Activated T-cell treated with anti-CD3 and anti-CD28 coated beads, Interleukin-2, amount 50 U/mL, for 4 hours (primary cell): ENCODE measurements at regions not wholly inside any gene's neighbourhood (a gene's known extent, or its start where the extent isn't known, plus 50 kb on each side); places are given as distances from the start of the nearest gene placed in this dataset.

ENCODE experiments used
- ATAC-seq, 2 donors: fragments of 200-7000 bp; cut with Tn5 transposase; one replicate each; pipeline ENCODE4 v1.10.0; 2021
- DNase-seq: peaks from one replicate; pipeline ENCODE4 v3.0.0-alpha.2; 2020
- H3K27me3 Mint-ChIP-seq: one replicate; pipeline ENCODE4 v1.8.0; 2021; ENCODE audit warnings: low read depth, mixed read lengths
- H3K36me3 Mint-ChIP-seq: one replicate; pipeline ENCODE4 v1.8.0; 2022; ENCODE audit warnings: mixed read lengths; ENCODE audit not compliant: insufficient read depth
- H3K4me1 Mint-ChIP-seq: one replicate; pipeline ENCODE4 v1.8.0; 2021; ENCODE audit warnings: low read depth, mixed read lengths
- H3K4me3 Mint-ChIP-seq: one replicate; pipeline ENCODE4 v1.8.0; 2021; ENCODE audit warnings: mild to moderate bottlenecking, moderate library complexity, mixed read lengths
- H3K9me3 Mint-ChIP-seq: one replicate; pipeline ENCODE4 v1.8.0; 2021; ENCODE audit warnings: mixed read lengths

GRCh38 chr20:10893321-10893720 is 219.5 kb upstream of the JAG1 start:
- no peak overlapping the region for H3K4me3 Mint-ChIP-seq
- no peaks in the 10 kb centered on the region for H3K27me3 Mint-ChIP-seq
- DNase-seq (no peak), ATAC-seq (no peak)
- no peaks in the 10 kb centered on the region for H3K4me1 Mint-ChIP-seq
- H3K9me3 Mint-ChIP-seq, result peaks cover 11% of the 10 kb centered on the region
- no peaks in the 10 kb centered on the region for H3K36me3 Mint-ChIP-seq

- Mint-ChIP-seq H3K4me1 (no peaks in the 10 kb centered on the region), H3K4me3 (no peak overlapping the region), H3K36me3 (no peaks in the 10 kb centered on the region), H3K9me3 (no peaks in the 10 kb centered on the region), H3K27me3 (no peaks in the 10 kb centered on the region)
- ATAC-seq (no peak), DNase-seq (no peak)
These were observed 223.5 kb upstream of the JAG1 start for GRCh38 chr20:10897336-10897735.

DNA sequence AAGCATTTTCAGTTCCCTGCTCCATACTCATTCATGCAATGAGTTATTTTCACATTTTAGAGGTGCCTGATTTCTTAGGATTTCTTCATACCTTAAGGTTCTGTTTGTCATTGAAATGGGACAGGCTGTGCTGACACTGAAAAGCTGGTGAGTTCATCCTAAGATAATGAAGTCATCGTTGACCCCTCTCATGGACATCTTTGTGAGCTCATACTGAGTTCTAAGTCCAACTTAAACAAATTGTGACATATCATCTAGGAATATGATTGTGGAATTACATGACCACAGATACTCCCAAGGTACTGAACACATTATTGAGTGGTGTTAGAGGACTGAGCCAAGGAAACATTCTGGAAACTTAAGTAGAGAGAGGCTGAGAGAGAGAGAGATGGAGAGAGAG is 224.8 kb upstream of the JAG1 start:
- ATAC-seq (no peak), DNase-seq (no peak)
- no peaks in the 10 kb centered on the region for H3K4me1 Mint-ChIP-seq
- H3K4me3 Mint-ChIP-seq, result no peak overlapping the region
- no peaks in the 10 kb centered on the region for H3K9me3 Mint-ChIP-seq
- H3K27me3 Mint-ChIP-seq, result no peaks in the 10 kb centered on the region
- no peaks in the 10 kb centered on the region for H3K36me3 Mint-ChIP-seq

- no peak overlapping the region for H3K4me3 Mint-ChIP-seq
- ATAC-seq (no peak), DNase-seq (no peak)
- H3K4me1 Mint-ChIP-seq, result no peaks in the 10 kb centered on the region
- no peaks in the 10 kb centered on the region for H3K9me3 Mint-ChIP-seq
- H3K27me3 Mint-ChIP-seq, result no peaks in the 10 kb centered on the region
- no peaks in the 10 kb centered on the region for H3K36me3 Mint-ChIP-seq
These were observed 228.4 kb upstream of the JAG1 start for GRCh38 chr20:10902174-10902573.

GRCh38 chr20:10902576-10903282 is 228.9 kb upstream of the JAG1 start:
- DNase-seq, result no peak
- no peaks in the 10 kb centered on the region for H3K36me3 Mint-ChIP-seq
- no peak overlapping the region for H3K4me3 Mint-ChIP-seq
- H3K4me1 Mint-ChIP-seq, result no peaks in the 10 kb centered on the region
- H3K27me3 Mint-ChIP-seq, result no peaks in the 10 kb centered on the region
- H3K9me3 Mint-ChIP-seq, result no peaks in the 10 kb centered on the region
- ATAC-seq, result no peak

GRCh38 chr20:10906834-10907233 is 233.0 kb upstream of the JAG1 start:
- no peaks in the 10 kb centered on the region for H3K4me1 Mint-ChIP-seq
- ATAC-seq (no peak), DNase-seq (no peak)
- no peaks in the 10 kb centered on the region for H3K36me3 Mint-ChIP-seq
- H3K27me3 Mint-ChIP-seq, result no peaks in the 10 kb centered on the region
- no peaks in the 10 kb centered on the region for H3K9me3 Mint-ChIP-seq
- no peak overlapping the region for H3K4me3 Mint-ChIP-seq

DNA sequence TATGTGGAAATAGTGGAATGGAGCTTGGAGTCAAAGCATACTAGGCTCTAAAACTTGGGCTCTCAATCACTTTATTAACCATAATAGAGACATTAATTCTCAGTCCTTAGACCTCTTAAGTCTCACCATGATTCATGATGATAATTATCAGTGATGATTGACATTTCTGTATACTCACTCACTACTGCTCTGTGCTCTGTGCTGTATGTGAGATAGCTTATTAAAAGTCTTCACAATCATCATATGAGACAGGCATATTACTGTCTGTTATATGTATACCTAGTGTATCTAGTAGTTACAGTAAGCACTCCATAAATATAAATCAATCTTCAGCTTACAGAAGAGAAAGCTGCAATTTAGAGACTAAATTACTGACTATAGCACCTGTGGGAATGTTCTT is 236.0 kb upstream of the JAG1 start:
- H3K4me1 Mint-ChIP-seq, result no peaks in the 10 kb centered on the region
- no peaks in the 10 kb centered on the region for H3K9me3 Mint-ChIP-seq
- H3K36me3 Mint-ChIP-seq, result no peaks in the 10 kb centered on the region
- DNase-seq, result no peak
- ATAC-seq, result no peak
- H3K27me3 Mint-ChIP-seq, result no peaks in the 10 kb centered on the region
- no peak overlapping the region for H3K4me3 Mint-ChIP-seq

GRCh38 chr20:10910535-10911178 is 236.9 kb upstream of the JAG1 start:
- Mint-ChIP-seq H3K36me3 (no peaks in the 10 kb centered on the region), H3K4me1 (no peaks in the 10 kb centered on the region), H3K9me3 (no peaks in the 10 kb centered on the region), H3K27me3 (no peaks in the 10 kb centered on the region), H3K4me3 (no peak overlapping the region)
- no peak for DNase-seq
- no peak for ATAC-seq

GRCh38 chr20:10911298-10911697 is 237.5 kb upstream of the JAG1 start:
- no peaks in the 10 kb centered on the region for H3K36me3 Mint-ChIP-seq
- no peaks in the 10 kb centered on the region for H3K9me3 Mint-ChIP-seq
- no peaks in the 10 kb centered on the region for H3K4me1 Mint-ChIP-seq
- DNase-seq, result no peak
- no peaks in the 10 kb centered on the region for H3K27me3 Mint-ChIP-seq
- no peak overlapping the region for H3K4me3 Mint-ChIP-seq
- no peak for ATAC-seq

DNA sequence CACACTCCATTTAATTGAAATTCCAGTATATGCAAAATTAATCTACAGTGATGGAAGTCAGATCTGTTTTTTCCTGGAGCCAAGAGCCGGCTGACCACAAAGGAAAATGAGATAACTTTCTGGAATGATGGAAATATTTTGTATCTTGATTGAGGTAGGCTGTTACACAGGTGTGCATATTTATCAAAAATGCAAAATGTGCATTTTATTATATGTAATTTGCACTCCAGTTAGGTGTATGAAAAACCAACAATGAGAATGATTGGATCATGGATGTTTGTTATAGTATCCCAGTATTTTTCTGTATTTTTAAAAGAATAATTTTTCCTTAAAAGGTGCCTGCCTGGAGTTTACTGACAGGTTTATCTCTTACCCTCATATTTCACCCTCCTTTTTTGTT is 242.0 kb upstream of the JAG1 start:
- DNase-seq, result no peak

GRCh38 chr20:10916312-10916711 is 242.5 kb upstream of the JAG1 start:
- H3K36me3 Mint-ChIP-seq, result no peaks in the 10 kb centered on the region
- no peaks in the 10 kb centered on the region for H3K4me1 Mint-ChIP-seq
- peaks cover 6% of the 10 kb centered on the region for H3K9me3 Mint-ChIP-seq
- DNase-seq, result no peak
- ATAC-seq, result no peak
- no peak overlapping the region for H3K4me3 Mint-ChIP-seq
- no peaks in the 10 kb centered on the region for H3K27me3 Mint-ChIP-seq

More for the DNA sequence above, 242.0 kb upstream of the JAG1 start:
- ATAC-seq, result no peak
- Mint-ChIP-seq H3K9me3 (peaks cover 6% of the 10 kb centered on the region), H3K4me3 (no peak overlapping the region), H3K27me3 (no peaks in the 10 kb centered on the region), H3K4me1 (no peaks in the 10 kb centered on the region), H3K36me3 (no peaks in the 10 kb centered on the region)

- Mint-ChIP-seq H3K36me3 (no peaks in the 10 kb centered on the region), H3K27me3 (no peaks in the 10 kb centered on the region), H3K4me3 (no peak overlapping the region), H3K9me3 (peaks cover 6% of the 10 kb centered on the region), H3K4me1 (no peaks in the 10 kb centered on the region)
- ATAC-seq (no peak), DNase-seq (no peak)
These were observed 244.0 kb upstream of the JAG1 start for GRCh38 chr20:10917826-10918225.

GRCh38 chr20:10919396-10920140 is 245.8 kb upstream of the JAG1 start:
- H3K9me3 Mint-ChIP-seq, result peaks cover 6% of the 10 kb centered on the region
- DNase-seq (no peak), ATAC-seq (no peak)
- H3K4me3 Mint-ChIP-seq, result no peak overlapping the region
- H3K27me3 Mint-ChIP-seq, result no peaks in the 10 kb centered on the region
- no peaks in the 10 kb centered on the region for H3K36me3 Mint-ChIP-seq
- H3K4me1 Mint-ChIP-seq, result no peaks in the 10 kb centered on the region

GRCh38 chr20:10920396-10920795 is 246.6 kb upstream of the JAG1 start:
- Mint-ChIP-seq H3K27me3 (no peaks in the 10 kb centered on the region), H3K4me3 (no peak overlapping the region), H3K9me3 (peaks cover 6% of the 10 kb centered on the region), H3K4me1 (no peaks in the 10 kb centered on the region), H3K36me3 (no peaks in the 10 kb centered on the region)
- DNase-seq, result no peak
- ATAC-seq, result no peak

DNA sequence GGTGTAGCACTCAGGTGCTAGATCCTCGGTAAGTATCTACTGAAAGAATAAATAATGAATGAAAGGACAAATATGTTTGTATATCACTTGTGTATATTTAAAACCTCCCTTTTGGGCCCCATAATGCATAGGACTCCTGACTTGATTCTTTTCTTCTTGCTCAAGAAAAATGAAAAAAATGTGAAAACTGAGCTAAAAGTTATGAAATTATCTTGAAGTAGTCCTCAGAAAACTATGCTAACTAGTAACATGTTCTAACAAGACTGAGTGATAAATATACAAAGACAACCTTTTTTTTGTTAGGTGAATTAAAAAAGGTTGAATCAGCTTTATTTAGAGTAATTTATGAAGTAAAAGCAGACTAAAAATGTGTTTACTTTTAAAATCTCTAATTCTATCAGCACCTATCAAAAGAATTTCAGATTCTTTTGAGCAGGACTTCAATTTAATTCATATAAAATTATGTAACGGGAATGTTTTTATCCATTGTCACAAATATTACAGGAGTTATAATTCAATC is 247.8 kb upstream of the JAG1 start:
- peaks cover 6% of the 10 kb centered on the region for H3K9me3 Mint-ChIP-seq
- no peaks in the 10 kb centered on the region for H3K4me1 Mint-ChIP-seq
- no peaks in the 10 kb centered on the region for H3K27me3 Mint-ChIP-seq
- no peaks in the 10 kb centered on the region for H3K36me3 Mint-ChIP-seq
- no peak overlapping the region for H3K4me3 Mint-ChIP-seq
- DNase-seq (no peak), ATAC-seq (no peak)
